HG03175 (cell line): ENCODE measurements at regions not wholly inside any gene's neighbourhood (a gene's known extent, or its start where the extent isn't known, plus 50 kb on each side); places are given as distances from the start of the nearest gene placed in this dataset.

Source experiments
- ATAC-seq: cut with Tn5 transposase; IDR thresholded peaks from one replicate; pipeline ENCODE4 v1.9.1; 2021; ENCODE audit warnings: mild to moderate bottlenecking, moderate library complexity; ENCODE audit not compliant: unreplicated experiment

- no peak for ATAC-seq
Measured at GRCh38 chr2:43109261-43109743, 117.1 kb downstream of the ZFP36L2 start.

- ATAC-seq = no peak
Measured at GRCh38 chr2:43107679-43108078, 118.7 kb downstream of the ZFP36L2 start.

- ATAC-seq = peak; percentile 52
Measured at GRCh38 chr2:43106559-43107527, 119.6 kb downstream of the ZFP36L2 start.

GRCh38 chr2:43105586-43106558 lies 120.5 kb downstream of the ZFP36L2 start:
- ATAC-seq = peak; percentile 67

GRCh38 chr2:43104763-43105162 lies 121.6 kb downstream of the ZFP36L2 start:
- no peak for ATAC-seq

GRCh38 chr2:43104106-43104505 lies 122.3 kb downstream of the ZFP36L2 start:
- ATAC-seq = no peak

GRCh38 chr2:43103093-43103404 lies 123.4 kb downstream of the ZFP36L2 start:
- ATAC-seq = no peak

GRCh38 chr2:43102366-43103092 lies 123.9 kb downstream of the ZFP36L2 start:
- ATAC-seq = no peak

GRCh38 chr2:43101751-43102150 lies 124.7 kb downstream of the ZFP36L2 start:
- ATAC-seq = no peak

GRCh38 chr2:43100883-43101662 lies 125.3 kb downstream of the ZFP36L2 start:
- ATAC-seq = no peak

- no peak for ATAC-seq
Measured at GRCh38 chr2:43100362-43100882, 126.0 kb downstream of the ZFP36L2 start.

GRCh38 chr2:43099797-43100196 lies 126.6 kb downstream of the ZFP36L2 start:
- no peak for ATAC-seq

GRCh38 chr2:43098539-43098938 lies 127.9 kb downstream of the ZFP36L2 start:
- no peak for ATAC-seq

GRCh38 chr2:43097644-43098408 lies 128.6 kb downstream of the ZFP36L2 start:
- ATAC-seq = no peak

GRCh38 chr2:43095533-43096295 lies 130.7 kb downstream of the ZFP36L2 start:
- no peak for ATAC-seq

GRCh38 chr2:43092520-43093179 lies 133.8 kb downstream of the ZFP36L2 start:
- no peak for ATAC-seq

GRCh38 chr2:43090317-43090716 lies 136.1 kb downstream of the ZFP36L2 start:
- no peak for ATAC-seq
